Fibroblast of peridontal ligament (primary cell): ENCODE measurements at regions not wholly inside any gene's neighbourhood (a gene's known extent, or its start where the extent isn't known, plus 50 kb on each side); places are given as distances from the start of the nearest gene placed in this dataset.
A peak's percentile ranks its signal among the peaks of the same experiment; 100 is the strongest.

Experiments
- DNase-seq: peaks from one replicate; pipeline ENCODE4 v3.0.0-alpha.2; 2010; ENCODE audit errors: extremely low read depth

DNA sequence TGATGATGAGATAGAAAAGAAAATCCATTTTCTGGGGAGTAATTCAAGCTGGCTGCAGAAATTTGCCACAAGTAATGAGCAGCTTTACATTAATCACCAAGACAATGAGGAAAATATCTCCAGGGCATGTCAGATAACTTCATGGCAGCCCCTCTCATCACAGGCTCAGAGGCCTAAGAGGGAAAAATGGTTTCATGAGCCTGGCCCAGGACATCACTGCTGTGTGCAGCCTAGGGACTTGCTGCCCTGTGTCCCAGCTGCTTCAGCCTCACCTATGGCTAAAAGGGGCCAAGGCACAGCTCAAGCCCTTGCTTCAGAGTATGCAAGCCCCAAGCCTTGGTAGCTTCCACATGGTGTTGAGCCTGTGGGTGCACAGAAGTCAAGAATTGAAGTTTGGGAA, 161.7 kb downstream of the OPA1 start:
- no peak for DNase-seq

DNA sequence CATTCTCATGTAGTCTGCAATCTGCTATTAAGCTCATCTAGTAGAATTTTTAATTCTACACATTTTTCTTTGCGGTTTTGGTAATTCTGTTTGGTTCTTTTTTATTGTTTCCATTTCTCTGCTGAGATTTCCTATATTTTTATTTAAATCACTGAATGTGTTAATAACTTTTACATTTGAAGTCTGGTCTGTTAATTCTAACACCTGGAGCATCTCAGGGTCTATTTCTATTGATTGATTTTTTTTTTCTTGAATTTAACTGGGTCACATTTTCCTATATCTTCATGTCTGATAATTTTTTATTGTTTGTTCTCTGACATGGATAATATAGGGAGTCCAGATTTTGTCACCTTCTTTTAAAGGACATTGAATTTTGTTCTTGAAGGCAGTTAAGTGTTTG, 163.5 kb downstream of the OPA1 start:
- no peak for DNase-seq

DNA sequence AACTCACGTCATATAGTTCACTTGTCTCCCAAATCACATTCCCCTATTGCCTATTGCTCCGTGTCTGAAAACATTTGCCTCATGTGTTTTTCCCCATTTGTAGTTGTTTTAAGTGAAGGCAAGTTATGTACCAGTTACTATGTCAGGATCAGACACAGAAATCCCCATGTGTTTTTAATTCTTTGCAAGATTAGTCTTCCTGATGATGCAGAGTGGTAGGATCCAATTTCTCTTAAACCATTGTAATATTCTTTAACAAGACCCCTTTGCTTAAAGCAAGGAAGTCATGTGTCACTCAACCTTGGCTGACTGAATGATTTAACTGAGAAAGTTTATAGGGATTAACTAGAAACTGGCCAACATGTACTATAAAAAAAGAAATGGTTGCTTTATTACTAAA, 164.4 kb downstream of the OPA1 start:
- DNase-seq = peak; percentile 19

DNA sequence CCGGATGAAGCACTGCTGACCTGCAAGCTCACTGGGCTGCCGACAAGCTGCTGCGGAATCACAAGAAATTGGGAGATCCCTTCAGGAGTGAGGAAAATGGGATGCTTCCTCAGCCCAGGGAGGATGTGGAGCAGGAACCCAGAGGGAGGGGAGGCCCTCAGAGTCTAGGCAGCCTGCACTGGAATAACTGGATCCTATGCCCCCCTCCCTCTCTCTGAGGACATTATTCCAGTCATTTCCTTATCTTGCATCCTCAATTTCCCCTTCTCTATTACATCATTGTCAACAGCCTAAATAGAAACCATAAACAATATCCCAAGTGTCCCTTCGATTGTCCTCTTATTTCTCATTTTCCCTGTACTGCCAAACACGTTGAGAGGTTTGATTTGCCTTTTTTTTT, 169.0 kb downstream of the OPA1 start:
- DNase-seq = no peak

- no peak for DNase-seq
Observed at GRCh38 chr3:193762657-193763056, 169.6 kb downstream of the OPA1 start.

DNA sequence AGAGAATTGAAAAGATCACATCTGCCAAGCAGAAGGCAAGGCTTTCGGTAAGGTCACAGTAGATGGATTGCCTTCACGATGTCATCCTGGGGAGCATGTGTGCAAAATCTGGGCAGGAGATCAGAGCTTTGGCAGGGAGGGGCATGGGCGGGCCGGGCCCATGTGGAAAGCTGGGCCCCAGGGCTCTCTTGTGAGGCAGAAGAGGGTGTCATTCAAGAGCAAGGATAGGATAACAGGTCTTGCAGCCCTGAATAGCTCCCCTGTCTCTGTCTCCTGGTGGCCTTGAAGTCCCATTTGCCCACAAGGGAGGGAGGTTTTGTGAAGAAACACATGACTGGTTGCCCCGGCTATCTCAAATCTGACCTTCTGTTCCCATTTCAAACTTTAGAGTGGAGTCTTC, 172.0 kb downstream of the OPA1 start:
- DNase-seq = no peak

- DNase-seq = no peak
Observed at GRCh38 chr3:193767353-193768069, 174.5 kb downstream of the OPA1 start.

DNA sequence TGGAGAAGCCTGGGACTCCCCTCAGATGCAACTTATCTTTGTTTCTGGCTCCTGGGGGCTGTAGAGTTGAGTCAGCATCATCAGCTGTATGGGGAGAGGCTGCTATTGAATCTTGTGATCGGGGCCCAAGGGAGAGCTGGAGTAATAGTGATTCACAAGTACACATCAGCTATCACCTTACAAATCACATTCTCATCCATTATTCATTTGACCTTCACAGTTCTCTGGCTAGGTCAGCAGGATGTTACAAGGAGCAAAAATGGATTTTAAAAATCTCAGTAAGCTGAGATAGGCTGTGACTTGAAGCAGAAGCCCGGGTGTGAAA, 175.0 kb downstream of the OPA1 start:
- peak; percentile 48 for DNase-seq

GRCh38 chr3:193769437-193769836, 176.4 kb downstream of the OPA1 start:
- no peak for DNase-seq

DNA sequence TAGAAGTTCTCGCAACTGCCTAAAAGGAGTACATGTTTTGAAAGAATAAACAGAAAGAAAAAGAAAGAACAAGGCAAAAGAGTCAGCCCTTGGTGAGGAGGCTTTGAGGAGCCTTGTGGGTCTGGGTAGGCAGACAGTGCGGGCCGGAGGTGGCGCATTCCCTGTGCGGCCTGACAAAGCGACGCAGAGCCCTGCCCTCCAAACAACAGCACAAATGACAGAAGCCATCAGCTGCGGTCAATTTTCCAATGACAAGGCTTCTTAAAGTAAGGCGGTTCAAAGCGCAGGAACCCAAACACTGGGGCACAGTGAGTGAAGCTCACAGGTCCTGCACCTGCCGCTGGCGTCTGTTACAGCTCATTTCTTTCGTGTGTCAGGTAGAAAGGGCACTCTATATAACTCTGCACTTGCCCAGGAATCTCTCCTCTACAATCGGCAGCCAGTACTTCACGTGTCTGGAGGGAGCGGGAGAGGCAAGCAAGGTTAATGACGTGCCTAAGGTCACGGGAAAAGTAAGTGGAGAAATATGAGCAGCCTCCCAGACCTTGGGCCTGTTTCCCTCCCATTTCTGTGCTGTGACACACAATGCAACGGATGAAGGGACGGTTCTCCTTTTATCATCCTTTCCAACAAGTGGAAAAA, 178.1 kb downstream of the OPA1 start:
- no peak for DNase-seq

GRCh38 chr3:193771653-193772421, 178.8 kb downstream of the OPA1 start:
- no peak for DNase-seq

DNA sequence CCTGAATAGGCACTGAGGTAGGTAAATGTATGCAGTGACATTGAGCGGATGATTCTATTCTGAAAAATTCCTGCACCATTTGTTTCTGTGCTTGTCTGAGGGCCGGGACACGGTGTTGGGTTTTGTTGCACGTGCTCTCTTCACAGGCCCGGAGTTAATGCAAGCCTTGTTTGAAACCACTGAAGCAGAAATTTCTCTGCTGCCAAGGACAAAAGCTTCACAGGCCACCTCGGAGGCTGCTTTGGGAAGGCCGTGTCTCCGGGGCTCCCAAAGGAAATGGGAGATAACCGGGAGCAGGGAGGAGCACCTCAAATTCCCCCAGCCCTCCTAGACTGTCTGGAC, 179.4 kb downstream of the OPA1 start:
- DNase-seq = no peak

DNA sequence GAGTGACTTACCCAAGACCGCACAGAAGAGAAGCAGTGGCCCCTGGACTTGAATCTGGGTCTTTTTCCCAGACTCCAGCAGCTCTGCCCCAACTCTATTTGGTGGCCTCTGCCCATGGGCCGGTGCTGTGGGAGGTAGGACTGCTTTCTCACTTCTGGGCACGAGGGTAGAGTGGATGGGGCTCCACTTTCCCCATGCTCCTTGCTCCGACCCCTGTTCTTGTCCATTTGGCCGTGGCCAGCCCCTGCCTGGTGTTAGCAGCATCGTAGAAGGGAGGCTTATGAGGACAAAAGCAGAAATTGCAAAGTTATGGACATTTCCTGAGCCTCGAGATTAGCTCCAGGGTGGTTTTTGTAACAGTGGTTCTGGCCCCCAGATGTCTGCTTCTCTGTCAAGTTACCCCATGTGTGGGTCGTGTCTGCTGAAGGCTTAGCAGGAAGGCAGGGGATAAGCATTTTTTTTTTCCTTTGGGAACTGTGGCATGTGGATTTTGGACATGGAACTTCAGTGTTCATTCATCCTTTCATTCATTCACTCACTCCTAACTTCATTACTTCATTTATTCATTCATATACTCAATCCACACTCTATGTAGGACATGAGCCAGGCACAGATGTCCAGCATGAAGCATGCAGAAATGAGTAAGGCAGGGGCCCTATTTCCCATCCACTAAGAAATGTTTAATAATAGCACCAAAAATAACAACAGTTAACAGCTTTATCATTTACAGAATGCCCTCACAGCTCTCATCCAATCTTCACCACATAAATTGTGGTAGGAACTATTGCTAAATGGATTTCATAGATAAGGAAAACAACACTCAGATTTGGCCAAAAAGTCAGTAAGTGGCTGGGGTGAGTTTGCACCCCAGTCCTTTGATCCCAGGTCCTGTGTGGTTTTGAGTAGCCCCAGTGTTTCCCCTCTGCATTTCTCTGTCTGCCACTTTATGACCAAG, 180.5 kb downstream of the OPA1 start:
- no peak for DNase-seq

GRCh38 chr3:193774272-193774915, 181.4 kb downstream of the OPA1 start:
- DNase-seq = no peak

GRCh38 chr3:193774916-193775285, 181.9 kb downstream of the OPA1 start:
- no peak for DNase-seq

GRCh38 chr3:193775421-193776077, 182.5 kb downstream of the OPA1 start:
- no peak for DNase-seq

DNA sequence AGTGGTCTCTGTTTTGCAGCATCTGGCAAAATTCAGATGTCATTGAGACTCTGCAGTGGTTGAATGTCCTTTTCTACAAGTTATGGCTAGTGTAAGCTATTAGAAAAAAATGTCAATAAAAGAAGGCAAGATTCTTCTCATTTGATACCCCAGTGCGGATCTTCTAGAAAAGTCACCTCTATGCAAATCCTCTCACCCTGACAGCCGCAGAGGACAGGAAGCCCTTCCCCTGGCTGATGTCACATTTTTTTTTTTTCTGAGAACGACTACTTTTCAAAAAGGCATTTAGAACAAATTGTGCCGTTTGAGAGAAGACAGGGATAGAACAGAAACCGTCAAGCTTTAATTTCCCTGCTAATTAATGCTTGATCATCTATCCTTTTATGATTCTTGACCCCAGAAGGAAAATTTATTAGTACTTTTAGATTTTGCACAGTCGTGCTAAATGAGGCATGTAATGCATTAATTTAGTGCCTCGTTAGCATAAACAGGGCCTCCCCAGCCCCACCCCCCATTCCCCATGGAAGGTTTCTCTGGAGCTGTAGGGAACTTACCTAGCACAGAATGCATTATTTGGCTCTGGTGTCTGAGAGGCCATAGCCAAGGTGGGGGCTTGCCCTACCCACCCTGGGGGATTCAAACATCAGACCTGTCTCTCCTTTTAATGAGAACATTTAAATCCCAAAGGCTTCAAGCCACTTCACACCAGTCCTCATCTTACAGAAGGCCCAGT, 183.8 kb downstream of the OPA1 start:
- no peak for DNase-seq

DNA sequence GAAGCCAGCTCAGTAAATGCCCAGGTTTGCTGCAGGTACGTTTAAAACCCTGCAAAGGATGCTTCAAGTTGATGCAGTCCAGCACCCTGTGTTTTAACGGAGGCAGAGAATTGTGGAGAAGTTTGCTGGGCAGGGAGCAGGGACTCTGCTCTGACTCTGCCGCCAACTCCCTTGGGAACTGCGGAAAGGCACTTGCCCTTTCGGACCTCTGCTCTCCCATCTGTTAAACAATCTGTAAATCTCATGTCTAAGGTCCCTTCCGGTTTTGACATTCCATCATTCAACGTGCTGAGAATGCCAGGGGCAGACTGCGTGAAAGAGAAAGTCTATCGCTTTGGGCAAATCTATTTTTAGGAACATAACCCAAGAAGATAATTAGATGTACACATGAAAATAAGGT, 184.5 kb downstream of the OPA1 start:
- DNase-seq = no peak

- DNase-seq = no peak
Observed at GRCh38 chr3:193778676-193779075, 185.7 kb downstream of the OPA1 start.

- no peak for DNase-seq
Observed at GRCh38 chr3:193779933-193780332, 186.9 kb downstream of the OPA1 start.
